OCI-M2 (cell line): ENCODE measurements at regions not wholly inside any gene's neighbourhood (a gene's known extent, or its start where the extent isn't known, plus 50 kb on each side); places are given as distances from the start of the nearest gene placed in this dataset.

Experiments
- DNase-seq: peaks from one replicate; lab custom pipeline; 2025; ENCODE audit not compliant: unreplicated experiment; lab: John Stamatoyannopoulos, UW

DNA sequence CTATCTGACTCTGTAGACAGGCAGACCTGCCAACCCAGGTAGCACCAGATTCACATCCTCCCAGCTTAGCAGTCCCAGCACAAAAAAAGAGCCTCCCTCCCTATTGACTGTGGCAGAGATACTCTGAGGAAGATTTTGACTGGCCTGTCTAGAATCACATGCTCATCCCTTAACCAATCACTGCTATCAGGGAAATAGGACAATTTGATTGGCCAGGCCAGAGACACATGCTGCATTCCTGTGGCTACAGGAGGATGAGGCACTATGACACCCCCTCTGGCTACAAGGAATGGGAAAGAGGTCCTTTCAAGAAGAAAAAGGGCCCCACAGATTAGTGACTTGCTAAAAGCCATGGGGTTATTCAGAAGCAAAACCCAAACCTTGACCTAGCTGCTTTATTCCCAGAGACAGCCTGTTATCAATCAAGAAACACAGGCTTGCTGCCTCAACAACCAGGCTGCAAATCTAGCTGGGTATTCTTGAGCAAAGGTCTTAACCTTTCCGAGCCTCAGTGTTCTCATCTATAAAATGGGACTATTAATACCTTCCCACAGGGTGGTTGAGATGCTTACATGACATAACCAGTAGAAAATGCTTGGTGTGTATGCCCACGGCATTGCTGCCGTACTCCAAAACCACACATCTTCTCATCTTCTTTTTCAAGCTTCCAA, 147.6 kb downstream of the BCOR start:
- no peak for DNase-seq

DNA sequence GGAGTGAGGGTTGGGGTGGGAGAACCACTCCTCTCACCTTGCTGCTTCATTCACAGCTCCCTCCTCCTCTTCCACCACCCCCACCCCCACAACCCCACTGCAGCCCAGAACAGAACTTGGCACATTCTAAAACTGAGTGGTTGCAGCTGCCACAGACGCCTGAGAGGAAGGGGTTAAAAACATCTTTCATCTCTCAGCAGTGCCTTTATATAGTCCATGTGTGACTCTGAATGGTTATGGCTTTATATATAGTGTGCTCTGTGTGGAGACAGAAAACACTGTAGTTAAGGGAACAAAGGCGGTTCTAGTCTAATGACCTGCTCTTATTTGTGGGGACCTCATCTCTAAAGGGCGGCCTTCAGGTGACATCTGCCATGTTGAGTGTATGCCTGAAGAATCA, 144.8 kb downstream of the BCOR start:
- no peak for DNase-seq

GRCh38 chrX:39953879-39954278, 143.9 kb downstream of the BCOR start:
- DNase-seq: no peak

DNA sequence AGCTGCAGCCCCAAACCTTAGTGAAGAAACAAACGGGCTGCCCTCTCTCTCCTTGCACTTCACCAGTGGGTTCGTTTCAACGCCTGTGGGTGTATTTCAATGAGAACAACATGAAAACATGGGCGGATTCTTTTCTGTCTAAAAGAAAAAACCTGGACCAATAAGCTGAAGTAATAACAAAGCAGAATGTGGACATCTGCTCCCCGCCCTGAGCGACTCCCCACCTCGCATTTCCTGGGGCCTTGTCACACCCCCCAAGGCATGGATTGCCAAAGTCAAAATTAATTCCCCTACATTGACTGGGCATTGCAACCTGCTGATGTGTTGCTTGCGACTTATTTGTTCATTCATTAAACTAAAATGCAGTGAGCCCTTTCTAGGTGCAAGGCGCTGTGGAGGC, 142.9 kb downstream of the BCOR start:
- no peak for DNase-seq

DNA sequence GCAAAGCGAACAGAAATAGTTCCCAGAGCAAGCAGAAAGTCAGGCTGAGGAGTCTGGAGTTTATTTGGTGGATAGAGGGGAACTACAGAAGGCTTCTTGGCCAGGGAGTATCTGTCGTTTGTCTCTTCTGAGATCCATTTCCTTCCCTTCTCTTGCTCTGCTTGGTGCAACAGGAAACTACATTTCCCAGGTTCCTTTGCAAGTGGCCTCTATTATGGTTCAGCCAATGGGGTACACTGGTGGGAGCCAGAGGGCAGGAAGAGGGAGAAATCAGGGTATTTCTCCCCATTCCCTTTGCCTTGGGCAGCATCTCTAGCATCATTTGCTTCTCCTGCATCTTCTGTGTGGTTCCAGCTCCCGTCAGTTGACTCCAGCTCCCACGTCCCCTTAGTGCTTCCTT, 142.1 kb downstream of the BCOR start:
- DNase-seq: no peak

DNA sequence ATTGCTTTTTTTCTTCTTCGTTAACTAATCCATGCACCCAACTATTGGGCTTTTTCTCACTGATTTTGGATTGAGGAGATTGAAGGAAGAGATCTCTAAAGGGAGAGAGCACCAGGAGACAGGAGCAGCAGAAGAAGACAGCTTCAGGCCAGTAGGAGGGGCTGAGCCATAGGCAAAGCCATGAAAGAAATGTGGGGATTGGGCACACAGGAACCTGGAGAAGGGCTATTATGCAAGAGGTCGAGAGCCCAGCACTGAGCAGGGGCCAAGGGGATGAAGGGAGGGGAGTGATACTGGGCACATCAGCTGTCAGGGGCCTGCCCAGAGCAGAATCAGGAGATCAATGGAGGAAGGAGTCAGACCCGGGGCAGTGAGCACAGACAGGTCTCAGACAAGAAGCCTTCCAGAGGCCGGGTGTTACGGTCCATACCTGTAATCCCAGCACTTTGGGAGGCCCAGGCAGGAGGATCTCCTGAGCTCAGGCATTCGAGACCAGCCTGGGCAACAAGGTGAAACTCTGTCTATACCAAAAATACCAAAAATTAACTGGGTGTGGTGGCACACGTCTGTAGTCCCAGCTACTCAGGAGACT, 140.9 kb downstream of the BCOR start:
- DNase-seq: no peak

DNA sequence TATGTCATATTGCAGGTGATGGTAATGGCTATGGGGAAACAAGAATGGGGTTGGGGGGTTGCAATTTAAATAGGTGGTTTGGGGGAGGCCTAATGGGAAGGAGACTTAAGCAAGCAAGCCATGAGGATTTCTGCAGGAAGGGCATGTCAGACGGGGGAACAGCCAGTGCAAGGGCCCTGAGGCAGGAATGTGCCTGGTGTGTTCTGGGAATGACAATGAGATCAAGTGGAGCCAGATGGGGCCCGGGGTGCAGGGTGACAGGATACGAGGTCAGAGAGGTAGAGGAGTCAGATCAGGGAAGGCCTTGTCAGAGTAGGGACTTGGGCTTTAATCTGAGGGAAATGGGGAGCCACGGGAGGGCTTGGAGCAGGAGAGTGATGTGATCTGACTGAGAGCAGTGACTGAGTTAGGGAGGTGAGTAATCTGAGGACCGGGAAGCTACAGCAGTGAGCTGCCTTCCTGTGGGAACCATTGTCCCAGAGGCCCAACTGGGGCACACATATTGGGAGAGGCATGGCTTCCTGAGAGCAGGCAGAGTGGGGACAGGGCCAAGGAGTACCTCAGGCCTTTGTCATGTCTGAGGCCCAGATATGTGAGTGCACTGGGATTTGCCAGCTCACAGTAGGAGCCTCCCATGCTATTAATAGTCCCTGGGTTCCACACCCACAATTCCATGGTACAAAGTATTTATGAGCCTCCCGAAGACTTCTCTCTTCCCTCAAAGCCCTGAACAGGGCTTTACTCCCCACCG, 139.8 kb downstream of the BCOR start:
- no peak for DNase-seq

DNA sequence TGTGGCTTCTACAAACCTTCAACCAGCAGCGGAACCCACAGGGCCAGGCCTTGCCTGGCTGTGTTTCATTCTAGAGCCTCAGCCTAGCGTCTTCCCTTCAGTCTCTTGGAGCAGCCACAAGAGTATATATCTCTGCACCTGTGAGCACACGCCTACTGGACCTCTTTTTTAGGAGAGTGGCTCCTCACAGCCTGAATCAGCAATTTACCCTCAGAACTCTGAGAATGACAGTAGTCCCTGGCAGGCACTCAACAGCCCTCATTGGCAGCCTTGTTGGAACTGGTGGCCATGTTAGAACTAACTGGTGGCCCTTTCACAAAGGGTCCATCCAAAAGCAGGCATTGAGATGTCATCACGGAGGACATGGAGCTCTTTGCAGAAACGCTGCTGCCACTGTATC, 138.9 kb downstream of the BCOR start:
- no peak for DNase-seq

DNA sequence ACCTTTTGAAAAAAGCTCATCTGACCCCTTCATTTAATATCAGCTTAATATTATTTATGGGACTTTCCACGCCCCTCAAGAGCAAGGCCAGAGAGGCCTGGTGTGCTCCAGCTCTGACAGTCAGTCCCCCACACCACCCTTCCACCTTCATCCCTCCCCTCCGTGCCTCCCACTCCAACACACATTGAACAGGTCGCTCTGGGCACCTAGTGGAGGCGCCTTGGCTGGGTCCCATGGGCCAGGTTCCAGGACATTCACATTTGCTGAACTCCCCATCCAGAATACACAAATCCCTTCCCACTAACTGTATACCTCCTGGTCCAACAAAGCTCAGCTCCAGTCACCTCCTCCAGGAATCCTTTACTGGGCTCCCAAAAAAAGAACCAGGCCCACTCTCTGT, 137.5 kb downstream of the BCOR start:
- DNase-seq: no peak

DNA sequence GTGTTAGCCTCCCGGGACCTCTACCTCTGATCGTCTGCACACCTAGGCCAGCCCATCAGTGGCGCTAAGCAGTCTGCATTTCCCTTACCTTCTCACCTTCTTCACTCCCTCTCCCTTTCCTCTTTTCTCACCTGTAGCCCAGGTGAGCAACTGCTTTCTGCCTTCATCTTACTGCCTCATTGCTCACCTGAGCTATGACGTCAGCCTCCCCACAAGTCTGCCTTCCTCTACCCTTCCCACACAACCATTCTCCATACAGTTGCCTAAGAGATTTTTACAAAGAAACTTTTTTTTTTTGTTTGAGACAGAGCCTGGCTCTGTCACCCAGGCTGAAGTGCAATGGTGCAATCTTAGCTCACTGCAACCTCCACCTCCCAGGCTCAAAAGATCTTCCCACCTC, 136.3 kb downstream of the BCOR start:
- no peak for DNase-seq

DNA sequence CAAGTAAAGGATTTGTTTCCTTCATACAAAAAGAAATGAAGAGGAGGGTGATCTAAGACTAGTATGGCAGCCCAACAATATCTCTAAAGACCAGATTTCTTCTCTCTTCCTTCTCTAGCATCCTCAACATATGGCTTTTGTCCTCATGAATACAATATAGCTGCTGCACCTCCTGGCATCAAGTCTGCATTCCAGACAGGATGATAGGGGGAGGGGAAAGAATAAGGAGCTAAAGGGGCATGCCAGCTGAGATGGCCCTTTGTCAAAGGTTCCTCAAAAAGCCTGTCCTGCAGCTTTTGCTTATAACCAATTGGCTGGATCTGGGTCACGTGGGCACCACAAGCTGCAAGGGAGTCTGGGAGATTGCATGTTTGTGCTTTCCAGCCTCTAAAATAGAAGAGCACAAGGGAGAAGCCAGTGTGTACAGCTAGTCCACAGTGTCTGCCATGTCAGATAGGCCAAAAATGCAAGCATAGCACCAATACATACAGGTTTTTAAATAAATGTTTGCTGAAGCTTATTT, 132.6 kb downstream of the BCOR start:
- no peak for DNase-seq

GRCh38 chrX:39966176-39966575, 131.6 kb downstream of the BCOR start:
- DNase-seq: no peak

- DNase-seq: no peak
These were observed 130.4 kb downstream of the BCOR start for GRCh38 chrX:39967348-39967747.

- DNase-seq: no peak
These were observed 128.5 kb downstream of the BCOR start for GRCh38 chrX:39969099-39969818.

GRCh38 chrX:39969819-39970504, 127.8 kb downstream of the BCOR start:
- no peak for DNase-seq

DNA sequence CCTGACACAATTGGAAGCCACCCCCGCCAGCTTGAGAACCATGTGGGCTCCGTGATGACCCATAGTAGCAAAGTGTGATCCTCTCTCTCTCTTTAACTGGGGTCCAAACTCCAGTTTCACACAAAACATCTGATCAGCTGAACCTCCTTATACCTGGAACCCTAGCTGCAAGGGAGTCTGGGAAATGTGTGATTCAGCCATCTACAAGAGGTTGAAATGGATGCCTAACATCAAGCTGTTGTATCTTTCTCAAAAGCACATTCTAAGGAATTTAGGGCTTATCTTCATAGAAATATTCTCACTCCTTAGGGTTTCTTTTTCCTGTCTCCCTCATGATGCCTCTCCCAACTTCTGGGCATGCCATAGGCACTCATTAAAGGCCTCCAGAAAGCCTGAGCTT, 126.0 kb downstream of the BCOR start:
- no peak for DNase-seq

- no peak for DNase-seq
These were observed 125.4 kb downstream of the BCOR start for GRCh38 chrX:39972340-39972739.

DNA sequence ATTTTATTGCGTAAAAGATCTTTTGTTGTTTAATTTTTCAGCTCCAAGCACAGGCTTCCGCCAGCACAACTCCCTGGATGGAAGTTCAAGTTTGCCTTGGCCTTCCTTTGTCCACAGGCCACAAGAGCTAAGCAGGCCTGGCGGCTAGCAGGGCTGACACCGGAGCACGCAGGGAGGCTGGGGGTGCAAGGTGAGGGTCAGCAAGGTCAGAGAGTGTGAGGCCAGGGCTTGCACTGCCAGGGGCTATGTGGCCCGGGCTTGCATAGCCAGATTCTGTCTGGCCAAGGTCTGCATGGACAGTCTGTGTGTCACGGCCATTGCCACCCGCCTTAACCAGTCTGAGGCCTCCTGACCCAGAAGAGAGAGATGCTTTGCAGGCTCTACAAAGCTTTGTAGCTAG, 123.9 kb downstream of the BCOR start:
- DNase-seq: no peak

DNA sequence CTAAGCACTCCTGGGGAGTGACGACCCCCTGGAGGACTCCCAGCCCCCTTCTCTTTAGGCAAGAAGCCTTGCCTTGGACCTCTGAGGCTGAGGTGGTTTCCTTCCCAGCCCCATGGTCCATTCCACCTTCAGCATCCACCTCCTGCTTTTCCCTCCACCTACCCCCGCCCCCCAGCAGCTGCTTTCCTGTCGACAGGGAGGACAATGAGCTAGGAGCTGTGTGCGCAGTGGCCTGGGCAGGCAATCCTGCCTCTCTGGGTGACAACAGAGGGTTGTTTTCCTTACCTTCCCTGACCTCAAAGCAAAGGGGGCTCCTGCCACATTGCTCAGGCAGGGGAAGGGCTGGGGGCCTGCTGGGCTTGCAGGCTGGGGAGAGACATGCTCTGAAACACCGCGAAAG, 123.5 kb downstream of the BCOR start:
- no peak for DNase-seq

DNA sequence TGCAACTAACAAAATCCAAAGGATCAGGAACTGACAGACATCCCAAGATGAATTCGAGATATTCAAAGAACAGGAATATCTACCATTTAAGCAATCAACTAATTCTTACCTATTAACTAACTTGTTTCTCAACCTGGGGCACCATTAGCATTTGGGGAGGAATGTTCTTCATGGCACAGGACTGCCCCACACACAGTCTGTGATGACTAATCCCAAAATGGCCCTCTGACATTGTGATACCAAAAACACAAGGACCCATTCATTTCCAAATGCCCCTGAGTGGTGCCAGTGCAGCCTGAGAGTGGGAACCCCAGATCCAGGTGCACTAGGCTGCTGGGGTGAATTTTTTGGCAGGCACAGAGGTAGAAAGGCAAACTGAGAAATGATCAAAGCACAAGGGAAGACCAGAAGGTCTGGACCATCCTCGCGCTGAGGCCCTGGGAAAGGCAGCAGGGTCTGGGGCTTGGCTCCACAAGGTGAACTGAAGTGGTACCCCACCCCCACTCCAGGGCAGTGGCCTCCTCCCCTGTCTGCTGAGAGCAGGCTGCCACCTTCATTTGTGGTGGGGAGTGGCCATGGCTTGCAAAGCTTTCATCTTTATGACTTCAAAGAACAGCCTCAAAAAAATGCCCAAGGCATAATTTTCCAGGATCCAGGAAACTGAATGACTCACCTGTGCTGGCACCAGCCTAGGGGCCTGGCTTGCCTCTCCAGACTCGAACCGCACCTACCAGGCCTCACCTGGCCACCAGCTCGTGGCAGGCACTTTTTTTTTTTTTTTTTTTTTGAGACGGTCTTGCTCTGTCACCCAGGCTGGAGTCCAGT, 122.4 kb downstream of the BCOR start:
- DNase-seq: no peak
